GM12878 (cell line): ENCODE measurements at regions not wholly inside any gene's neighbourhood (a gene's known extent, or its start where the extent isn't known, plus 50 kb on each side); places are given as distances from the start of the nearest gene placed in this dataset.

Experiments used
- ATAC-seq: fragments of 200-7000 bp; cut with Tn5 transposase; 3 replicates; pipeline ENCODE4 v1.9.1; 2020; ENCODE audit warnings: mild to moderate bottlenecking, moderate library complexity
- BruUV-seq: library from RNA; stranded (reverse); fragments of 400-500 nt; replicated peaks from 2 replicates; lab custom pipeline; 2021; lab: Mats Ljungman, UMichigan
- CTCF ChIA-PET: fragments of 300-600 bp; sonication (Branson Sonifier 250); formaldehyde crosslinking; extraction: SDS; loops from one replicate; lab custom pipeline; 2021; ENCODE audit warnings: inconsistent platforms; lab: Yijun Ruan, JAX
- POLR2A ChIA-PET: fragments of 350-600 bp; formaldehyde crosslinking; extraction: SDS; loops from one replicate; lab custom pipeline; 2021; ENCODE audit warnings: inconsistent platforms; lab: Charles Lee
- RAD21 ChIA-PET: fragments of 300-600 bp; sonication (Branson Sonifier 250); formaldehyde crosslinking; loops from one replicate; lab custom pipeline; 2023; ENCODE audit warnings: antibody characterized with exemption; ENCODE audit not compliant: unreplicated experiment; lab: Charles Lee
- SMC1A ChIA-PET: fragments of 300-600 bp; sonication (Branson Sonifier 250); formaldehyde crosslinking; loops from one replicate; lab custom pipeline; 2023; ENCODE audit not compliant: unreplicated experiment, uncharacterized antibody; lab: Charles Lee
- DNase-seq: peaks from one replicate; pipeline ENCODE4 v3.0.0-alpha.2; 2011; ENCODE audit warnings: low read depth, low spot score
- FAIRE-seq: peaks from 3 replicates; lab custom pipeline; 2011; peaks lifted over from hg19 to GRCh38; lab: Jason Lieb, UNC
- H2AFZ ChIP-seq: 2 replicates; pipeline ENCODE4 v1.6.0; 2011; ENCODE audit warnings: low read depth, low read length, control low read depth; ENCODE audit not compliant: control insufficient read depth
- H3K27ac ChIP-seq: 2 replicates; pipeline ENCODE4 v1.5.1; 2011; ENCODE audit warnings: control low read depth; ENCODE audit not compliant: control insufficient read depth, insufficient read depth
- H3K27me3 ChIP-seq, 2 experiments: replicated peaks in 1 of 2; 2 replicates each; pipeline versions ENCODE4 v1.6.0 to v1.6.1; 2011; ENCODE audit warnings: low read length in 1 of 2; ENCODE audit not compliant: control insufficient read depth in 2 of 2, insufficient read depth in 2 of 2
- H3K36me3 ChIP-seq, 2 experiments: 2 replicates each; pipeline ENCODE4 v1.5.1; 2011; ENCODE audit warnings: low read length in 1 of 2; ENCODE audit not compliant: control insufficient read depth in 2 of 2, insufficient read depth in 2 of 2
- H3K4me1 ChIP-seq: 2 replicates; pipeline ENCODE4 v1.6.1; 2011; ENCODE audit warnings: mild to moderate bottlenecking, low read length, moderate library complexity, mixed read lengths; ENCODE audit not compliant: control insufficient read depth, insufficient read depth
- H3K4me2 ChIP-seq: 2 replicates; pipeline ENCODE4 v1.6.0; 2011; ENCODE audit warnings: control low read depth; ENCODE audit not compliant: control insufficient read depth, insufficient read depth
- H3K4me3 ChIP-seq: fragments of 200-600 bp; sonication (generic); 2 replicates; pipeline ENCODE4 v1.5.1; 2016
- H3K79me2 ChIP-seq: 2 replicates; pipeline ENCODE4 v1.6.0; 2011; ENCODE audit warnings: low read length; ENCODE audit not compliant: control insufficient read depth, insufficient read depth
- H3K9ac ChIP-seq: 2 replicates; pipeline ENCODE4 v1.8.0; 2011; ENCODE audit warnings: low read length, control low read depth, mixed read lengths; ENCODE audit not compliant: control insufficient read depth, insufficient read depth
- H3K9me3 ChIP-seq: replicated peaks from 3 replicates; pipeline ENCODE4 v1.5.1; 2011; ENCODE audit warnings: mild to moderate bottlenecking, low read length; ENCODE audit not compliant: control insufficient read depth, insufficient read depth
- H4K20me1 ChIP-seq: 2 replicates; pipeline ENCODE4 v1.6.0; 2011; ENCODE audit not compliant: control insufficient read depth, insufficient read depth
- BCL11A ChIP-seq: IDR thresholded peaks from 2 replicates; pipeline ENCODE4 v1.6.1; 2011; ENCODE audit warnings: low read depth, low read length
- MTA2 ChIP-seq: fragments of 450-650 bp; IDR thresholded peaks from 2 replicates; pipeline ENCODE4 v1.6.1; 2016; ENCODE audit warnings: low read depth, mild to moderate bottlenecking, moderate library complexity
- NR2C1 ChIP-seq: fragments of 450-650 bp; IDR thresholded peaks from 2 replicates; pipeline ENCODE4 v1.6.1; 2017; ENCODE audit warnings: antibody characterized with exemption, mild to moderate bottlenecking, moderate library complexity
- SRF ChIP-seq, 2 experiments: IDR thresholded peaks; 2 replicates each; pipeline ENCODE4 v1.6.1; 2011; ENCODE audit warnings: low read depth in 2 of 2, low read length in 2 of 2, mild to moderate bottlenecking in 1 of 2, moderate library complexity in 1 of 2
- STAT3 ChIP-seq: IDR thresholded peaks from 2 replicates; pipeline ENCODE4 v1.6.1; 2011; ENCODE audit warnings: low read depth, low read length, improper control_type of control experiment
- ZBTB4 ChIP-seq: fragments of 450-650 bp; formaldehyde crosslinking; IDR thresholded peaks from 2 replicates; pipeline ENCODE4 v1.4.0; 2022; ENCODE audit warnings: mild to moderate bottlenecking, moderate library complexity
- ZNF592 ChIP-seq: fragments of 450-650 bp; IDR thresholded peaks from 2 replicates; pipeline ENCODE4 v1.6.1; 2017; ENCODE audit warnings: mild to moderate bottlenecking, moderate library complexity
- ZZZ3 ChIP-seq: IDR thresholded peaks from 2 replicates; pipeline ENCODE4 v1.6.1; 2011; ENCODE audit warnings: low read depth; ENCODE audit not compliant: control insufficient read depth, insufficient read length
- WGBS: methylation state at CpG from one replicate; pipeline ENCODE4 v1.1.6; 2016; ENCODE audit warnings: low lambda C conversion rate; ENCODE audit not compliant: insufficient replicate concordance, insufficient coverage; ENCODE audit errors: missing lambda C conversion rate; 5-methylcytosine and 5-hydroxymethylcytosine counted together
- in situ Hi-C: fragments of 300-500 bp; cut with MboI; formaldehyde crosslinking; loops from 9 replicates; pipeline ENCODE4 v1.14.3; 2018; ENCODE audit warnings: mixed read lengths
- intact Hi-C: fragments of 100-400 bp; cut with micrococcal nuclease; formaldehyde crosslinking; loops from one replicate; pipeline ENCODE4 v1.14.2; 2022; ENCODE audit not compliant: unreplicated experiment
- TF ChIP-seq, protein P1 (sequence below), 3 experiments: IDR thresholded peaks in 2 of 3; conservative IDR thresholded peaks in 1 of 3; 2 replicates each; pipeline ENCODE4 v1.5.1; 2011; ENCODE audit warnings: low read depth in 3 of 3, low read length in 3 of 3, mild to moderate bottlenecking in 3 of 3, control low read depth in 2 of 3, moderate library complexity in 2 of 3, inconsistent platforms in 1 of 3, mixed read lengths in 1 of 3; ENCODE audit not compliant: control insufficient read depth in 2 of 3, insufficient read depth in 1 of 3; ENCODE audit errors: extremely low read depth in 1 of 3
- TF ChIP-seq, protein P2 (sequence below): IDR thresholded peaks from 2 replicates; pipeline ENCODE4 v1.6.1; 2012; ENCODE audit warnings: low read length, inconsistent platforms

DNA sequence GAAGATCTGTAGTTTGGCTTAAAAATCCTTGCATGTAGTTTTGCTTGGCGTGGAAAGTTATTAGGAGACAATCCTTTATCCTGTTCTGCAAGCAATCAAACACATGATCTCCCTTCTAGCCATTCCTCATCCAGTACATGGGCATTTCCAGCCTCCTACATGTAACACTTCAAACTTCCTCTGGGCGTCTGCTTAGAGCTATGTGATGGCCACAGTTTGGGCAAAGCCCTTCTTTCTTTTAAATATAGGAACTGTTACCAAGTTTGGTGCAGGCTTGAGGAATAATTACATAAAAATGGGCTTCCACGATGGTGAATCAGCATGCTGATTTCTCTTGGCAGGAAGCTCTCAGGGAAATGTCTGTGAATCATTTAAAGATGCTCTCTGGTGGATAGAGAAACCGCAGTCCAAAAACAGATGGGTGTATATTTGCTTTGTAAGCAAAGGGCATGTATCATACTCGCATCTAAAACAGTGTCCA lies 176.9 kb upstream of the FMN2 start (continued):
- TF ChIP-seq NR2C1 (no peak), ZNF592 (no peak), BCL11A (no peak), ZZZ3 (no peak), STAT3 (no peak)
- TF ChIP-seq, protein P1, sequence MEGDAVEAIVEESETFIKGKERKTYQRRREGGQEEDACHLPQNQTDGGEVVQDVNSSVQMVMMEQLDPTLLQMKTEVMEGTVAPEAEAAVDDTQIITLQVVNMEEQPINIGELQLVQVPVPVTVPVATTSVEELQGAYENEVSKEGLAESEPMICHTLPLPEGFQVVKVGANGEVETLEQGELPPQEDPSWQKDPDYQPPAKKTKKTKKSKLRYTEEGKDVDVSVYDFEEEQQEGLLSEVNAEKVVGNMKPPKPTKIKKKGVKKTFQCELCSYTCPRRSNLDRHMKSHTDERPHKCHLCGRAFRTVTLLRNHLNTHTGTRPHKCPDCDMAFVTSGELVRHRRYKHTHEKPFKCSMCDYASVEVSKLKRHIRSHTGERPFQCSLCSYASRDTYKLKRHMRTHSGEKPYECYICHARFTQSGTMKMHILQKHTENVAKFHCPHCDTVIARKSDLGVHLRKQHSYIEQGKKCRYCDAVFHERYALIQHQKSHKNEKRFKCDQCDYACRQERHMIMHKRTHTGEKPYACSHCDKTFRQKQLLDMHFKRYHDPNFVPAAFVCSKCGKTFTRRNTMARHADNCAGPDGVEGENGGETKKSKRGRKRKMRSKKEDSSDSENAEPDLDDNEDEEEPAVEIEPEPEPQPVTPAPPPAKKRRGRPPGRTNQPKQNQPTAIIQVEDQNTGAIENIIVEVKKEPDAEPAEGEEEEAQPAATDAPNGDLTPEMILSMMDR (IDR thresholded peaks at IDR 0.05 in 2 of 3, conservative IDR thresholded peaks at IDR 0.05 in 1 of 3; ENCODE audit: control insufficient read depth in 2 of 3, extremely low read depth in 1 of 3, insufficient read depth in 1 of 3, low read depth in 3 of 3, low read length in 3 of 3), result no peak

- ATAC-seq (no peak), FAIRE-seq (no peak), DNase-seq (no peak)
- Histone ChIP-seq H3K9ac (no peak overlapping the region), H3K27ac (no peak overlapping the region), H3K36me3 (no peaks in the 10 kb centered on the region), H3K27me3 (no peaks in the 10 kb centered on the region), H3K79me2 (no peaks in the 10 kb centered on the region), H3K4me1 (no peaks in the 10 kb centered on the region), H4K20me1 (no peaks in the 10 kb centered on the region), H3K4me3 (no peak overlapping the region), H3K4me2 (no peak overlapping the region), H3K9me3 (no peaks in the 10 kb centered on the region), H2AFZ (no peak overlapping the region)
- SMC1A ChIA-PET, result interaction anchor here (0.9 kb wide), 1 partner anchor 21 kb away, joined by 3 read pairs; no protein-coding TSS in a partner anchor
- CTCF ChIA-PET, result no interaction called here
- RAD21 ChIA-PET, result no interaction called here
- in situ Hi-C loops (no loop called here), intact Hi-C loops (no loop called here)
- no TSS peak for BruUV-seq
- 32% methylated on average over 4 of the region's 4 CpGs for WGBS
- POLR2A ChIA-PET, result no interaction called here
- TF ChIP-seq MTA2, result no peak
- TF ChIP-seq, protein P2, sequence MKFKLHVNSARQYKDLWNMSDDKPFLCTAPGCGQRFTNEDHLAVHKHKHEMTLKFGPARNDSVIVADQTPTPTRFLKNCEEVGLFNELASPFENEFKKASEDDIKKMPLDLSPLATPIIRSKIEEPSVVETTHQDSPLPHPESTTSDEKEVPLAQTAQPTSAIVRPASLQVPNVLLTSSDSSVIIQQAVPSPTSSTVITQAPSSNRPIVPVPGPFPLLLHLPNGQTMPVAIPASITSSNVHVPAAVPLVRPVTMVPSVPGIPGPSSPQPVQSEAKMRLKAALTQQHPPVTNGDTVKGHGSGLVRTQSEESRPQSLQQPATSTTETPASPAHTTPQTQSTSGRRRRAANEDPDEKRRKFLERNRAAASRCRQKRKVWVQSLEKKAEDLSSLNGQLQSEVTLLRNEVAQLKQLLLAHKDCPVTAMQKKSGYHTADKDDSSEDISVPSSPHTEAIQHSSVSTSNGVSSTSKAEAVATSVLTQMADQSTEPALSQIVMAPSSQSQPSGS, result no peak
- no peak for TF ChIP-seq SRF (IDR thresholded peaks at IDR 0.05; ENCODE audit: low read depth in 2 of 2, low read length in 2 of 2)
- no peak for TF ChIP-seq ZBTB4 (CRISPR knock-in tag)
Observed at GRCh38 chr1:239918634-239919033, 173.0 kb upstream of the FMN2 start.
